Caco-2 (cell line): ENCODE measurements at regions not wholly inside any gene's neighbourhood (a gene's known extent, or its start where the extent isn't known, plus 50 kb on each side); places are given as distances from the start of the nearest gene placed in this dataset.

ENCODE experiments used
- BruUV-seq: library from RNA; stranded (reverse); fragments of 400-500 nt; replicated peaks from 2 replicates; lab custom pipeline; 2021; lab: Mats Ljungman, UMichigan
- CTCF ChIA-PET: fragments of 300-600 bp; sonication (Branson Sonifier 250); formaldehyde crosslinking; loops from one replicate; lab custom pipeline; 2022; ENCODE audit warnings: antibody characterized with exemption; lab: Charles Lee
- POLR2A ChIA-PET: fragments of 300-600 bp; sonication (Branson Sonifier 250); formaldehyde crosslinking; loops from one replicate; lab custom pipeline; 2022; ENCODE audit warnings: antibody characterized with exemption; lab: Charles Lee
- DNase-seq, 2 experiments: peaks; one replicate each; pipeline versions ENCODE4 v3.0.0 to v3.0.0-alpha.2; 2020 to 2022
- H3K27me3 ChIP-seq: replicated peaks from 2 replicates; pipeline ENCODE4 v1.6.0; 2011; ENCODE audit warnings: low read length; ENCODE audit not compliant: control insufficient read depth, insufficient read depth
- H3K36me3 ChIP-seq: 2 replicates; pipeline ENCODE4 v1.5.1; 2011; ENCODE audit warnings: low read length; ENCODE audit not compliant: control insufficient read depth, insufficient read depth
- H3K4me1 ChIP-seq: fragments of 250-450 bp; sonication (Bioruptor Pico); 2 replicates; pipeline ENCODE4 v1.5.1; 2020; ENCODE audit warnings: mild to moderate bottlenecking
- H3K4me3 ChIP-seq: 2 replicates; pipeline ENCODE4 v1.5.1; 2011; ENCODE audit warnings: low read depth, mild to moderate bottlenecking, control low read depth, low read length
- H3K9me3 ChIP-seq: fragments of 250-450 bp; sonication (Bioruptor Pico); 2 replicates; pipeline ENCODE4 v1.5.1; 2020; ENCODE audit warnings: mild to moderate bottlenecking, moderate library complexity
- H3K27ac Mint-ChIP-seq: one replicate; pipeline ENCODE4 v1.8.0; 2022; ENCODE audit warnings: mixed read lengths; ENCODE audit not compliant: unreplicated experiment
- H3K27me3 Mint-ChIP-seq: one replicate; pipeline ENCODE4 v1.8.0; 2022; ENCODE audit warnings: mixed read lengths; ENCODE audit not compliant: insufficient read depth, unreplicated experiment
- H3K36me3 Mint-ChIP-seq: one replicate; pipeline ENCODE4 v1.8.0; 2022; ENCODE audit warnings: mild to moderate bottlenecking, mixed read lengths; ENCODE audit not compliant: insufficient read depth, unreplicated experiment
- H3K4me1 Mint-ChIP-seq: one replicate; pipeline ENCODE4 v1.8.0; 2022; ENCODE audit warnings: low read depth, mixed read lengths; ENCODE audit not compliant: unreplicated experiment
- H3K4me3 Mint-ChIP-seq: one replicate; pipeline ENCODE4 v1.8.0; 2022; ENCODE audit warnings: mild to moderate bottlenecking, moderate library complexity, mixed read lengths; ENCODE audit not compliant: unreplicated experiment
- H3K9me3 Mint-ChIP-seq: one replicate; pipeline ENCODE4 v1.8.0; 2022; ENCODE audit warnings: mixed read lengths; ENCODE audit not compliant: unreplicated experiment
- intact Hi-C: fragments of 100-400 bp; cut with micrococcal nuclease; formaldehyde crosslinking; loops from one replicate; pipeline ENCODE4 v1.10.0; 2022; ENCODE audit not compliant: unreplicated experiment
- TF ChIP-seq, protein P1 (sequence below), 2 experiments: fragments of 200-600 bp in 1 of 2; IDR thresholded peaks; 1 replicate in 1 of 2; 2 replicates in 1 of 2; pipeline versions ENCODE4 v1.5.1 to v1.8.0; 2011 to 2022; ENCODE audit warnings: antibody characterized with exemption in 1 of 2, control low read depth in 1 of 2, inconsistent platforms in 1 of 2, low read depth in 1 of 2, low read length in 1 of 2, mild to moderate bottlenecking in 1 of 2, moderate library complexity in 1 of 2; ENCODE audit not compliant: insufficient read depth in 1 of 2, severe bottlenecking in 1 of 2, unreplicated experiment in 1 of 2

DNA sequence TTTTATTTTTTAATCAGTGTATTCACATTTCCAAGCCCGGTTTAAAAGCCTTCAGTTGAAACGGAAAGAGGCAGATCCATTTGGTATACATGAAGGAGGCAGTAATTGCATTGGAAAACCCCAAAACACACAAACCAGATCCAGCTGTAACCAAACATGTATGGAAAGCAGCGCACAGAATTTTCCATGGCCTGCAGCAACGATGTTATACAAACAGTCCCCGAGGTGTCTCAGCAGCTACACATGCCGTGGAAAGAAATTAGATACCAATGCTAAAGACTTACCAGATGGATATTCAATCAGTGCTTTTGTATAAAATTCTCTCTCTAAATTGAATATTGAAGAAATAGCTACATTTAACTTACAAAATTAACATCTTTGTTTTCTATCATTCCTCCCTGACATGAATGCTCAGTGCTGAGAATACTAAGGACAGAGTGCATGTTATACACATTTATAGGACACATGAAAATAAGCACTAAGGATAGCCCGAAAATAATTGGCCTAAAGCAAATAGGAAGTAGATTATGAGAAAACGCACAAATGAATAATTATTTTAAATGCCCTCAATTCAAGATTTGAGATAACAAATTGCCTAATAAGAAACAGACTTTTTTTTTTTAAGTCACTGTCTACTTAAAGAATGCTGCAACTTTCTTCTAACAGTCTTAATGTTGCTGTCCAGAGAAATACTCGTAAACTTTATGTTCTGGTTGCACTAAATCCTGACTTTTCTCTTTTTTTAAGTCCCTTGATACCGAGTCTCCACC is 713.1 kb downstream of the HDGFL1 start:
- ChIA-PET CTCF (no interaction called here), POLR2A (no interaction called here)
- H3K4me3 ChIP-seq: no peak overlapping the region
- intact Hi-C loops: no loop called here
- H3K9me3 ChIP-seq: no peaks in the 10 kb centered on the region; the same call in 1 of the 2 replicates
- Mint-ChIP-seq H3K36me3 (no peaks in the 10 kb centered on the region), H3K27me3 (no peaks in the 10 kb centered on the region), H3K4me1 (no peaks in the 10 kb centered on the region), H3K4me3 (no peak overlapping the region), H3K27ac (no peak overlapping the region), H3K9me3 (no peaks in the 10 kb centered on the region)
- no TSS peak for BruUV-seq
- H3K27me3 ChIP-seq: no peaks in the 10 kb centered on the region
- no peaks in the 10 kb centered on the region for H3K36me3 ChIP-seq
- no peak for DNase-seq
- no peaks in the 10 kb centered on the region for H3K4me1 ChIP-seq
- TF ChIP-seq, protein P1, sequence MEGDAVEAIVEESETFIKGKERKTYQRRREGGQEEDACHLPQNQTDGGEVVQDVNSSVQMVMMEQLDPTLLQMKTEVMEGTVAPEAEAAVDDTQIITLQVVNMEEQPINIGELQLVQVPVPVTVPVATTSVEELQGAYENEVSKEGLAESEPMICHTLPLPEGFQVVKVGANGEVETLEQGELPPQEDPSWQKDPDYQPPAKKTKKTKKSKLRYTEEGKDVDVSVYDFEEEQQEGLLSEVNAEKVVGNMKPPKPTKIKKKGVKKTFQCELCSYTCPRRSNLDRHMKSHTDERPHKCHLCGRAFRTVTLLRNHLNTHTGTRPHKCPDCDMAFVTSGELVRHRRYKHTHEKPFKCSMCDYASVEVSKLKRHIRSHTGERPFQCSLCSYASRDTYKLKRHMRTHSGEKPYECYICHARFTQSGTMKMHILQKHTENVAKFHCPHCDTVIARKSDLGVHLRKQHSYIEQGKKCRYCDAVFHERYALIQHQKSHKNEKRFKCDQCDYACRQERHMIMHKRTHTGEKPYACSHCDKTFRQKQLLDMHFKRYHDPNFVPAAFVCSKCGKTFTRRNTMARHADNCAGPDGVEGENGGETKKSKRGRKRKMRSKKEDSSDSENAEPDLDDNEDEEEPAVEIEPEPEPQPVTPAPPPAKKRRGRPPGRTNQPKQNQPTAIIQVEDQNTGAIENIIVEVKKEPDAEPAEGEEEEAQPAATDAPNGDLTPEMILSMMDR (IDR thresholded peaks at IDR 0.05; ENCODE audit: insufficient read depth in 1 of 2, low read depth in 1 of 2, low read length in 1 of 2, severe bottlenecking in 1 of 2, unreplicated experiment in 1 of 2): no peak

DNA sequence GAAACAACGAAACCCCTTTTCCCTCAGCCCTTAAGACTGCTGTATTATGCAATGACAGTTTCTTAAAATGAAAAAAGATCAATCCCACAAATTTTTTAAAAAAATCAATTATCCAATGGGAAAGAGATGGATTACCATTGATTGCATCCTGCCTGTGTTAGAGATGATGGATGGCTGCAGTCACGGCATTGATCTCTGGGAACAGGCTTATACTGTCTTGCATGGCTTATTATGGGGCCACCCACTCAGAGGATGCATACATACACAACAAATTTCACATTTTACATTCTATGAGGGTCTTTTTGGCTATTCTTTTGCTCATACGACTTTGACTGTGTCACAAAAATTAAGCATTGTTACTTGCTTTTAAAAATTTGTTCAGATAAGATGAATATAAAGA is 724.3 kb downstream of the HDGFL1 start:
- ChIA-PET POLR2A (no interaction called here), CTCF (no interaction called here)
- H3K4me1 Mint-ChIP-seq: no peaks in the 10 kb centered on the region
- no peaks in the 10 kb centered on the region for H3K27me3 Mint-ChIP-seq
- H3K9me3 ChIP-seq: no peaks in the 10 kb centered on the region
- no TSS peak for BruUV-seq
- H3K9me3 Mint-ChIP-seq: no peaks in the 10 kb centered on the region
- H3K36me3 ChIP-seq: no peaks in the 10 kb centered on the region
- TF ChIP-seq, protein P1 (IDR thresholded peaks at IDR 0.05; ENCODE audit: insufficient read depth in 1 of 2, low read depth in 1 of 2, low read length in 1 of 2, severe bottlenecking in 1 of 2, unreplicated experiment in 1 of 2): no peak
- H3K4me3 Mint-ChIP-seq: no peak overlapping the region
- no peaks in the 10 kb centered on the region for H3K4me1 ChIP-seq
- H3K4me3 ChIP-seq: no peak overlapping the region
- intact Hi-C loops: no loop called here
- DNase-seq: no peak
- no peaks in the 10 kb centered on the region for H3K36me3 Mint-ChIP-seq
- H3K27me3 ChIP-seq: no peaks in the 10 kb centered on the region
- no peak overlapping the region for H3K27ac Mint-ChIP-seq

DNA sequence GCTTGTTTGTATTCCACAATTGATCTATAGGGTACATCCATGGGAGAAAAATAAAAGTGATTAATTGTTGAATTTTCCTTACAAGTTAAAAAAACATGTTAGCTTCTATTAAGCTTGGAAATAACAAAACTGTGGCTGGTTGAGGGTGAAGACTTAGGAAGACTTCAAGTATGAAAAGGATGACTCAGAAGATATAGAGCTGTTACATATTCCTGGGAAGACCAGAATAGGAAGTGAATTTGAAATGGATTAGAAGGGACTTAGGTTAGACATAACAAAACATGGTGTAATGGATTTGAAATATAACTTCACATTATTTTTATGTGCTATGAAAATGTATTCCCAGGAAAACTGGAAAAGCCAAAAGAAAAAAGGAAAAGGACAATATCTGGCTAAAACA is 732.2 kb downstream of the HDGFL1 start:
- no peaks in the 10 kb centered on the region for H3K9me3 Mint-ChIP-seq
- no peaks in the 10 kb centered on the region for H3K27me3 Mint-ChIP-seq
- H3K4me1 ChIP-seq: no peaks in the 10 kb centered on the region
- no peaks in the 10 kb centered on the region for H3K9me3 ChIP-seq
- H3K27me3 ChIP-seq: no peaks in the 10 kb centered on the region
- TF ChIP-seq, protein P1 (IDR thresholded peaks at IDR 0.05; ENCODE audit: insufficient read depth in 1 of 2, low read depth in 1 of 2, low read length in 1 of 2, severe bottlenecking in 1 of 2, unreplicated experiment in 1 of 2): no peak
- intact Hi-C loops: no loop called here
- no peaks in the 10 kb centered on the region for H3K4me1 Mint-ChIP-seq
- no peak overlapping the region for H3K4me3 ChIP-seq
- CTCF ChIA-PET: no interaction called here
- POLR2A ChIA-PET: no interaction called here
- H3K27ac Mint-ChIP-seq: no peak overlapping the region
- DNase-seq: no peak
- no peaks in the 10 kb centered on the region for H3K36me3 Mint-ChIP-seq
- BruUV-seq: no TSS peak
- H3K4me3 Mint-ChIP-seq: no peak overlapping the region
- H3K36me3 ChIP-seq: no peaks in the 10 kb centered on the region
